ENCODE measurements at regions not wholly inside any gene's neighbourhood (a gene's known extent, or its start where the extent isn't known, plus 50 kb on each side); places are given as distances from the start of the nearest gene placed in this dataset.
"Not testable (repeated sequence)": the region's sequence is repeated elsewhere in the genome, so short reads cannot be mapped to it uniquely, and the experiment has no call there.

GRCh38 chr7:28328822-28329660 lies 83.3 kb upstream of the CREB5 start:
- ChIA-PET POLR2A (ENCODE audit: partially characterized antibody) (no interaction called here), CTCF (ENCODE audit: partially characterized antibody) (no interaction called here)
- peak overlapping the region in 2 of 8 donors; percentile 22 to 46 for H3K4me3 Mint-ChIP-seq
- H3K27me3 ChIP-seq (ENCODE audit: insufficient read depth, low read length): no peaks in the 10 kb centered on the region
- intact Hi-C loops (cut with micrococcal nuclease): no loop called here
- no peaks in the 10 kb centered on the region for H3K36me3 ChIP-seq (ENCODE audit: insufficient read depth, low read length)
- H3K9me3 ChIP-seq (ENCODE audit: control insufficient read depth in 1 of 2, low read length in 2 of 2): no peaks in the 10 kb centered on the region
- peaks cover 0 to 5% (median 0%) of the 10 kb centered on the region in 8 donors for H3K9me3 Mint-ChIP-seq
- no peak overlapping the region for H3K27ac ChIP-seq (ENCODE audit: low read depth, low read length)
- H3K4me3 ChIP-seq (ENCODE audit: low read length in 2 of 2): no peak overlapping the region
- H3K27me3 Mint-ChIP-seq: peaks cover 2% of the 10 kb centered on the region in 2 donors
- no peaks in the 10 kb centered on the region for H3K36me3 Mint-ChIP-seq
- H3K4me1 Mint-ChIP-seq: peaks cover 24 to 31% (median 29%) of the 10 kb centered on the region in 4 donors
- peak overlapping the region in 5 of 7 donors; percentile 19 to 71 (median 53) for H3K27ac Mint-ChIP-seq
- no peak for DNase-seq
- peaks cover 31% of the 10 kb centered on the region for H3K4me1 ChIP-seq (ENCODE audit: insufficient read depth, low read length)

DNA sequence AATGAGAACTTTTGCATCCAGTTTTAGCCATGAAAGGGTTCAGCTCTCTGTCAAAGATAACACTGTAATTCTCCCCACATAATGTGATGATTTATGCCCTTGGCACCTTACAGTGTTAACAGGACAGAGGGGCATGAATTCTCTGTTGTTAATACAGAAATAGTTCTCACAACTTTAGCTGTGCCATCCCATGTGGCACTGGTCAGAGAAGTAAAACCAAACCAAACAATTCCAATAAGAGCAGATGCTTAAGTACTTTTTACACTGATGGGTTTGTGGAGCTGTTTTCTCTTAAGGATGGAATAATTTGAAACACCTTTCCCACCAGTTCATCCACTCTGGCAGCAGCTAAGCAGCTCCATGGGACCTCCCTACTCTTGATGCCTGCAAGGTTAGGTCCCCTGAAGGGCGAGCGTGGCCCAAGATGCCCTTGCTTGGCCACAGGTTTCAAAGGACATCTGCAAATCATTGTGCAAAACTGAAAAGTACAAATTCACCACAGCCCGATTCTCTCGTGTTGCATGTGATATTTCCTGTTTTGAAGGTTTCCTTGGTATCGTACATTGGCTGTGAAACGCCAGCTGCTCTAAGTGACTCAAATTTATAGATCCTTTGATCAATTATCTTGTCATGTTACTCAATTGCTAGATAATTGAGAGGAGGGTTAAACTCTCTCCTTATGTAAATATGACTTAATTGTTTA lies 82.5 kb upstream of the CREB5 start:
- peaks cover 2% of the 10 kb centered on the region in 2 donors for H3K27me3 Mint-ChIP-seq
- peak in 3 of 5 donors; percentile 16 to 28 (median 18) for DNase-seq
- Histone ChIP-seq H3K4me1 (ENCODE audit: insufficient read depth, low read length) (peaks cover 31% of the 10 kb centered on the region), H3K27me3 (ENCODE audit: insufficient read depth, low read length) (no peaks in the 10 kb centered on the region), H3K36me3 (ENCODE audit: insufficient read depth, low read length) (no peaks in the 10 kb centered on the region), H3K27ac (ENCODE audit: low read depth, low read length) (no peak overlapping the region), H3K4me3 (ENCODE audit: low read length in 2 of 2) (no peak overlapping the region), H3K9me3 (ENCODE audit: control insufficient read depth in 1 of 2, low read length in 2 of 2) (no peaks in the 10 kb centered on the region)
- POLR2A ChIA-PET (ENCODE audit: partially characterized antibody): interaction anchor here (1.0 kb wide), 1 partner anchor 33 kb away, joined by 3 read pairs; no protein-coding TSS in a partner anchor
- peak overlapping the region; percentile 17 to 74 (median 71) for H3K27ac Mint-ChIP-seq
- H3K9me3 Mint-ChIP-seq: peaks cover 0 to 6% (median 0%) of the 10 kb centered on the region in 8 donors
- H3K4me1 Mint-ChIP-seq: peaks cover 24 to 31% (median 29%) of the 10 kb centered on the region in 4 donors
- CTCF ChIA-PET (ENCODE audit: partially characterized antibody): no interaction called here
- intact Hi-C loops (cut with micrococcal nuclease): no loop called here
- H3K4me3 Mint-ChIP-seq: peak overlapping the region; percentile 22 to 87 (median 72)
- H3K36me3 Mint-ChIP-seq: no peaks in the 10 kb centered on the region

- H3K9me3 ChIP-seq (ENCODE audit: control insufficient read depth in 1 of 2, low read length in 2 of 2): no peaks in the 10 kb centered on the region
- H3K4me3 ChIP-seq (ENCODE audit: low read length in 2 of 2): peak overlapping the region in 1 of 2 donors; percentile 17
- ChIA-PET POLR2A (ENCODE audit: partially characterized antibody) (interaction anchor here (1.0 kb wide), 1 partner anchor 32 kb away, joined by 3 read pairs; no protein-coding TSS in a partner anchor), CTCF (ENCODE audit: partially characterized antibody) (no interaction called here)
- Mint-ChIP-seq H3K27ac (peak overlapping the region; percentile 2 to 74 (median 47)), H3K4me1 (peaks cover 24 to 31% (median 29%) of the 10 kb centered on the region in 4 donors), H3K27me3 (peaks cover under 1 to 1% of the 10 kb centered on the region in 2 donors), H3K9me3 (peaks cover 0 to 6% (median 0%) of the 10 kb centered on the region in 8 donors), H3K36me3 (no peaks in the 10 kb centered on the region), H3K4me3 (peak overlapping the region; percentile 46 to 87 (median 72))
- H3K27me3 ChIP-seq (ENCODE audit: insufficient read depth, low read length): no peaks in the 10 kb centered on the region
- H3K27ac ChIP-seq (ENCODE audit: low read depth, low read length): no peak overlapping the region
- peak in 2 of 5 donors; percentile 6 to 13 for DNase-seq
- intact Hi-C loops (cut with micrococcal nuclease): no loop called here
- no peaks in the 10 kb centered on the region for H3K36me3 ChIP-seq (ENCODE audit: insufficient read depth, low read length)
- peaks cover 31% of the 10 kb centered on the region for H3K4me1 ChIP-seq (ENCODE audit: insufficient read depth, low read length)
These were observed 81.8 kb upstream of the CREB5 start for GRCh38 chr7:28330384-28331070.

GRCh38 chr7:28332046-28332445 lies 80.3 kb upstream of the CREB5 start:
- CTCF ChIA-PET (ENCODE audit: partially characterized antibody): no interaction called here
- no peak overlapping the region for H3K4me3 Mint-ChIP-seq

DNA sequence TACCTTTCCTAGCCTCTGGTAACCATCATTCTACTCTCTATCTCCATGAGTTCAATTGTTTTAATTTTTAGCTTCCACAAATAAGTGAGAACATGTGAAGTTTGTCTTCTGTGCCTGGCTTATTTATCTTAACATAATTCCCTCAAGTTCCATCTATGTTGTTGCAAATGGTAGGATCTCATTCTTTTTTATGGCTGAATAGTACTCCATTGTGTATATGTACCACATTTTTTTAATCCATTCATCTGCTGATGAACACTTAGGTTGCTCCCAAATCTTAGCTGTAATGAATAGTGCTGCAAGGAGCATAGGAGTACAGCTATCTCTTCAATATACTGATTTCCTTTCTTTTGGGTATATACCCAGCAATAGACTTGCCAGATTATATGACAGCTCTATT lies 78.8 kb upstream of the CREB5 start:
- H3K36me3 ChIP-seq (ENCODE audit: insufficient read depth, low read length); POLR2A ChIA-PET (ENCODE audit: partially characterized antibody); H3K27ac ChIP-seq (ENCODE audit: low read depth, low read length); H3K9me3 Mint-ChIP-seq; H3K4me3 Mint-ChIP-seq; H3K27me3 ChIP-seq (ENCODE audit: insufficient read depth, low read length); H3K9me3 ChIP-seq (ENCODE audit: control insufficient read depth in 1 of 2, low read length in 2 of 2); H3K27me3 Mint-ChIP-seq; H3K4me3 ChIP-seq (ENCODE audit: low read length in 2 of 2); CTCF ChIA-PET (ENCODE audit: partially characterized antibody); DNase-seq; intact Hi-C loops (cut with micrococcal nuclease); H3K27ac Mint-ChIP-seq; H3K36me3 Mint-ChIP-seq: not testable (repeated sequence)
- peaks cover 20% of the 10 kb centered on the region for H3K4me1 ChIP-seq (ENCODE audit: insufficient read depth, low read length)
- peaks cover 15 to 22% (median 20%) of the 10 kb centered on the region in 4 donors for H3K4me1 Mint-ChIP-seq

More at GRCh38 chr7:28332046-28332445, 80.3 kb upstream of the CREB5 start:
- Histone ChIP-seq H3K27me3 (ENCODE audit: insufficient read depth, low read length) (no peaks in the 10 kb centered on the region), H3K36me3 (ENCODE audit: insufficient read depth, low read length) (no peaks in the 10 kb centered on the region), H3K4me3 (ENCODE audit: low read length in 2 of 2) (no peak overlapping the region), H3K4me1 (ENCODE audit: insufficient read depth, low read length) (peaks cover 31% of the 10 kb centered on the region), H3K9me3 (ENCODE audit: control insufficient read depth in 1 of 2, low read length in 2 of 2) (no peaks in the 10 kb centered on the region), H3K27ac (ENCODE audit: low read depth, low read length) (no peak overlapping the region)
- intact Hi-C loops (cut with micrococcal nuclease): no loop called here
- Mint-ChIP-seq H3K27ac (peak overlapping the region in 1 of 7 donors; percentile 33), H3K4me1 (peaks cover 24 to 31% (median 29%) of the 10 kb centered on the region in 4 donors), H3K36me3 (no peaks in the 10 kb centered on the region), H3K27me3 (no peaks in the 10 kb centered on the region), H3K9me3 (peaks cover 0 to 6% (median 0%) of the 10 kb centered on the region in 8 donors)
- POLR2A ChIA-PET (ENCODE audit: partially characterized antibody): no interaction called here
- no peak for DNase-seq

GRCh38 chr7:28336806-28337205 lies 75.5 kb upstream of the CREB5 start:
- POLR2A ChIA-PET (ENCODE audit: partially characterized antibody): no interaction called here
- no peak for DNase-seq
- Histone ChIP-seq H3K4me1 (ENCODE audit: insufficient read depth, low read length) (no peaks in the 10 kb centered on the region), H3K36me3 (ENCODE audit: insufficient read depth, low read length) (no peaks in the 10 kb centered on the region), H3K9me3 (ENCODE audit: control insufficient read depth in 1 of 2, low read length in 2 of 2) (no peaks in the 10 kb centered on the region), H3K27me3 (ENCODE audit: insufficient read depth, low read length) (no peaks in the 10 kb centered on the region), H3K4me3 (ENCODE audit: low read length in 2 of 2) (no peak overlapping the region), H3K27ac (ENCODE audit: low read depth, low read length) (no peak overlapping the region)
- intact Hi-C loops (cut with micrococcal nuclease): no loop called here
- Mint-ChIP-seq H3K27me3 (peaks cover 5% of the 10 kb centered on the region in 2 donors), H3K4me1 (no peaks in the 10 kb centered on the region), H3K36me3 (no peaks in the 10 kb centered on the region), H3K4me3 (no peak overlapping the region), H3K27ac (no peak overlapping the region), H3K9me3 (peaks cover 0 to 6% (median 1%) of the 10 kb centered on the region in 8 donors)
- CTCF ChIA-PET (ENCODE audit: partially characterized antibody): no interaction called here

- Mint-ChIP-seq H3K4me1 (no peaks in the 10 kb centered on the region), H3K27me3 (peaks cover 5% of the 10 kb centered on the region in 2 donors), H3K4me3 (no peak overlapping the region), H3K27ac (no peak overlapping the region), H3K36me3 (no peaks in the 10 kb centered on the region), H3K9me3 (peaks cover 0 to 6% (median 1%) of the 10 kb centered on the region in 8 donors)
- H3K27me3 ChIP-seq (ENCODE audit: insufficient read depth, low read length): no peaks in the 10 kb centered on the region
- H3K4me1 ChIP-seq (ENCODE audit: insufficient read depth, low read length): no peaks in the 10 kb centered on the region
- H3K9me3 ChIP-seq (ENCODE audit: control insufficient read depth in 1 of 2, low read length in 2 of 2): no peaks in the 10 kb centered on the region
- intact Hi-C loops (cut with micrococcal nuclease): no loop called here
- H3K36me3 ChIP-seq (ENCODE audit: insufficient read depth, low read length): no peaks in the 10 kb centered on the region
- CTCF ChIA-PET (ENCODE audit: partially characterized antibody): no interaction called here
- H3K27ac ChIP-seq (ENCODE audit: low read depth, low read length): no peak overlapping the region
- H3K4me3 ChIP-seq (ENCODE audit: low read length in 2 of 2): no peak overlapping the region
- POLR2A ChIA-PET (ENCODE audit: partially characterized antibody): no interaction called here
- no peak for DNase-seq
These were observed 74.3 kb upstream of the CREB5 start for GRCh38 chr7:28338041-28338440.

All from CD4-positive, alpha-beta memory T cell (primary cell).